Neural cell (in vitro differentiated cells): ENCODE measurements at regions not wholly inside any gene's neighbourhood (a gene's known extent, or its start where the extent isn't known, plus 50 kb on each side); places are given as distances from the start of the nearest gene placed in this dataset.

Source experiments
- H2AFZ ChIP-seq: fragments of 200-600, 300-800 bp; sonication (generic), shearing (Covaris generic); 2 replicates; pipeline ENCODE4 v1.6.0; 2014; ENCODE audit warnings: low read depth, mild to moderate bottlenecking, antibody characterized with exemption, low read length, moderate library complexity
- H3F3A ChIP-seq: fragments of 200-600 bp; shearing (Covaris generic); 2 replicates; pipeline ENCODE4 v1.6.1; 2016; ENCODE audit warnings: mild to moderate bottlenecking, moderate library complexity, mixed read lengths, antibody characterized with exemption, low read length; ENCODE audit not compliant: insufficient read depth, poor library complexity, severe bottlenecking
- H3K27ac ChIP-seq: fragments of 200-600, 300-800 bp; sonication (generic), shearing (Covaris generic); 2 replicates; pipeline ENCODE4 v1.5.1; 2014; ENCODE audit warnings: mild to moderate bottlenecking, low read length, moderate library complexity
- H3K27me3 ChIP-seq: fragments of 300-800, 200-600 bp; sonication (generic), shearing (Covaris generic); 2 replicates; pipeline ENCODE4 v1.6.0; 2014; ENCODE audit warnings: mild to moderate bottlenecking, low read depth, low read length, moderate library complexity; ENCODE audit not compliant: insufficient read depth
- H3K36me3 ChIP-seq: fragments of 300-800, 200-600 bp; sonication (generic), shearing (Covaris generic); 2 replicates; pipeline ENCODE4 v1.5.1; 2014; ENCODE audit warnings: mild to moderate bottlenecking, antibody characterized with exemption, low read length, moderate library complexity; ENCODE audit not compliant: insufficient read depth
- H3K4me2 ChIP-seq: fragments of 300-800, 200-600 bp; sonication (generic), shearing (Covaris generic); 2 replicates; pipeline ENCODE4 v1.6.0; 2014; ENCODE audit warnings: mild to moderate bottlenecking, low read length
- H3K4me3 ChIP-seq: fragments of 300-800, 200-600 bp; sonication (generic), shearing (Covaris generic); 2 replicates; pipeline ENCODE4 v1.5.1; 2014; ENCODE audit warnings: mild to moderate bottlenecking, low read length, moderate library complexity
- H3K79me2 ChIP-seq: fragments of 200-600 bp; shearing (Covaris generic); replicated peaks from 2 replicates; pipeline ENCODE4 v1.6.0; 2014; ENCODE audit warnings: mild to moderate bottlenecking, low read length, moderate library complexity; ENCODE audit not compliant: insufficient read depth
- H3K9ac ChIP-seq: fragments of 300-800, 200-600 bp; sonication (generic), shearing (Covaris generic); 2 replicates; pipeline ENCODE4 v1.6.1; 2016; ENCODE audit warnings: mild to moderate bottlenecking, low read length, mixed read lengths
- H3K9me2 ChIP-seq: fragments of 200-600 bp; shearing (Covaris generic); 2 replicates; pipeline ENCODE4 v1.6.1; 2016; ENCODE audit warnings: mild to moderate bottlenecking, low read length, mixed read lengths; ENCODE audit not compliant: insufficient read depth
- H3K9me3 ChIP-seq: fragments of 200-600, 300-800 bp; sonication (generic), shearing (Covaris generic); 2 replicates; pipeline ENCODE4 v1.6.1; 2016; ENCODE audit warnings: mild to moderate bottlenecking, mixed run types, low read length, moderate library complexity, mixed read lengths
- H4K20me1 ChIP-seq: fragments of 200-600 bp; shearing (Covaris generic); 2 replicates; pipeline ENCODE4 v1.6.1; 2016; ENCODE audit warnings: mild to moderate bottlenecking, mixed run types; ENCODE audit not compliant: insufficient read depth
- EP300 ChIP-seq: fragments of 450-650 bp; conservative IDR thresholded peaks from 2 replicates; pipeline ENCODE4 v1.6.1; 2014; ENCODE audit warnings: antibody characterized with exemption, mild to moderate bottlenecking, moderate library complexity; ENCODE audit not compliant: poor library complexity, severe bottlenecking
- EZH2 ChIP-seq: fragments of 200-600, 300-800 bp; shearing (Covaris generic), sonication (generic); IDR thresholded peaks from 2 replicates; pipeline ENCODE4 v1.6.1; 2014; ENCODE audit warnings: antibody characterized with exemption, low read length, borderline replicate concordance, mild to moderate bottlenecking; ENCODE audit not compliant: insufficient read depth, poor library complexity, severe bottlenecking
- MXI1 ChIP-seq: fragments of 450-650 bp; conservative IDR thresholded peaks from 2 replicates; pipeline ENCODE4 v1.6.1; 2014; ENCODE audit warnings: antibody characterized with exemption, mild to moderate bottlenecking; ENCODE audit not compliant: poor library complexity, severe bottlenecking
- POLR2AphosphoS5 ChIP-seq: IDR thresholded peaks from 2 replicates; pipeline ENCODE4 v1.6.1; 2012
- RAD21 ChIP-seq: fragments of 450-650 bp; conservative IDR thresholded peaks from 2 replicates; pipeline ENCODE4 v1.6.1; 2014; ENCODE audit warnings: antibody characterized with exemption, mild to moderate bottlenecking, moderate library complexity
- SMC3 ChIP-seq: fragments of 450-650 bp; conservative IDR thresholded peaks from 2 replicates; pipeline ENCODE4 v1.6.1; 2014; ENCODE audit warnings: antibody characterized with exemption, mild to moderate bottlenecking, moderate library complexity; ENCODE audit not compliant: poor library complexity
- TAF1 ChIP-seq: IDR thresholded peaks from 2 replicates; pipeline ENCODE4 v1.6.1; 2012; ENCODE audit warnings: low read depth
- TF ChIP-seq, protein P1 (sequence below): IDR thresholded peaks from 2 replicates; pipeline ENCODE4 v1.6.1; 2012; ENCODE audit warnings: borderline replicate concordance
- TF ChIP-seq, protein P2 (sequence below): fragments of 450-650 bp; IDR thresholded peaks from 2 replicates; pipeline ENCODE4 v1.5.1; 2014; ENCODE audit warnings: antibody characterized with exemption, mild to moderate bottlenecking, moderate library complexity; ENCODE audit not compliant: poor library complexity, severe bottlenecking

- H2AFZ ChIP-seq = no peak overlapping the region
- H3K4me2 ChIP-seq = no peak overlapping the region
- H4K20me1 ChIP-seq = no peaks in the 10 kb centered on the region
- TF ChIP-seq, protein P1, sequence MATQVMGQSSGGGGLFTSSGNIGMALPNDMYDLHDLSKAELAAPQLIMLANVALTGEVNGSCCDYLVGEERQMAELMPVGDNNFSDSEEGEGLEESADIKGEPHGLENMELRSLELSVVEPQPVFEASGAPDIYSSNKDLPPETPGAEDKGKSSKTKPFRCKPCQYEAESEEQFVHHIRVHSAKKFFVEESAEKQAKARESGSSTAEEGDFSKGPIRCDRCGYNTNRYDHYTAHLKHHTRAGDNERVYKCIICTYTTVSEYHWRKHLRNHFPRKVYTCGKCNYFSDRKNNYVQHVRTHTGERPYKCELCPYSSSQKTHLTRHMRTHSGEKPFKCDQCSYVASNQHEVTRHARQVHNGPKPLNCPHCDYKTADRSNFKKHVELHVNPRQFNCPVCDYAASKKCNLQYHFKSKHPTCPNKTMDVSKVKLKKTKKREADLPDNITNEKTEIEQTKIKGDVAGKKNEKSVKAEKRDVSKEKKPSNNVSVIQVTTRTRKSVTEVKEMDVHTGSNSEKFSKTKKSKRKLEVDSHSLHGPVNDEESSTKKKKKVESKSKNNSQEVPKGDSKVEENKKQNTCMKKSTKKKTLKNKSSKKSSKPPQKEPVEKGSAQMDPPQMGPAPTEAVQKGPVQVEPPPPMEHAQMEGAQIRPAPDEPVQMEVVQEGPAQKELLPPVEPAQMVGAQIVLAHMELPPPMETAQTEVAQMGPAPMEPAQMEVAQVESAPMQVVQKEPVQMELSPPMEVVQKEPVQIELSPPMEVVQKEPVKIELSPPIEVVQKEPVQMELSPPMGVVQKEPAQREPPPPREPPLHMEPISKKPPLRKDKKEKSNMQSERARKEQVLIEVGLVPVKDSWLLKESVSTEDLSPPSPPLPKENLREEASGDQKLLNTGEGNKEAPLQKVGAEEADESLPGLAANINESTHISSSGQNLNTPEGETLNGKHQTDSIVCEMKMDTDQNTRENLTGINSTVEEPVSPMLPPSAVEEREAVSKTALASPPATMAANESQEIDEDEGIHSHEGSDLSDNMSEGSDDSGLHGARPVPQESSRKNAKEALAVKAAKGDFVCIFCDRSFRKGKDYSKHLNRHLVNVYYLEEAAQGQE = no peak
- TF ChIP-seq, protein P2, sequence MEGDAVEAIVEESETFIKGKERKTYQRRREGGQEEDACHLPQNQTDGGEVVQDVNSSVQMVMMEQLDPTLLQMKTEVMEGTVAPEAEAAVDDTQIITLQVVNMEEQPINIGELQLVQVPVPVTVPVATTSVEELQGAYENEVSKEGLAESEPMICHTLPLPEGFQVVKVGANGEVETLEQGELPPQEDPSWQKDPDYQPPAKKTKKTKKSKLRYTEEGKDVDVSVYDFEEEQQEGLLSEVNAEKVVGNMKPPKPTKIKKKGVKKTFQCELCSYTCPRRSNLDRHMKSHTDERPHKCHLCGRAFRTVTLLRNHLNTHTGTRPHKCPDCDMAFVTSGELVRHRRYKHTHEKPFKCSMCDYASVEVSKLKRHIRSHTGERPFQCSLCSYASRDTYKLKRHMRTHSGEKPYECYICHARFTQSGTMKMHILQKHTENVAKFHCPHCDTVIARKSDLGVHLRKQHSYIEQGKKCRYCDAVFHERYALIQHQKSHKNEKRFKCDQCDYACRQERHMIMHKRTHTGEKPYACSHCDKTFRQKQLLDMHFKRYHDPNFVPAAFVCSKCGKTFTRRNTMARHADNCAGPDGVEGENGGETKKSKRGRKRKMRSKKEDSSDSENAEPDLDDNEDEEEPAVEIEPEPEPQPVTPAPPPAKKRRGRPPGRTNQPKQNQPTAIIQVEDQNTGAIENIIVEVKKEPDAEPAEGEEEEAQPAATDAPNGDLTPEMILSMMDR = no peak
- TF ChIP-seq POLR2AphosphoS5 (no peak), TAF1 (no peak), MXI1 (no peak), RAD21 (no peak), SMC3 (no peak), EP300 (no peak), EZH2 (no peak)
- no peak overlapping the region for H3K27ac ChIP-seq
- H3K9ac ChIP-seq = no peak overlapping the region
- H3K9me3 ChIP-seq = no peaks in the 10 kb centered on the region
- no peaks in the 10 kb centered on the region for H3K79me2 ChIP-seq
- no peaks in the 10 kb centered on the region for H3F3A ChIP-seq
- H3K9me2 ChIP-seq = no peaks in the 10 kb centered on the region
- no peaks in the 10 kb centered on the region for H3K27me3 ChIP-seq
- H3K36me3 ChIP-seq = no peaks in the 10 kb centered on the region
- H3K4me3 ChIP-seq = no peak overlapping the region
These were observed 73.1 kb upstream of the PRR23E start for GRCh38 chr3:127119693-127120464.

DNA sequence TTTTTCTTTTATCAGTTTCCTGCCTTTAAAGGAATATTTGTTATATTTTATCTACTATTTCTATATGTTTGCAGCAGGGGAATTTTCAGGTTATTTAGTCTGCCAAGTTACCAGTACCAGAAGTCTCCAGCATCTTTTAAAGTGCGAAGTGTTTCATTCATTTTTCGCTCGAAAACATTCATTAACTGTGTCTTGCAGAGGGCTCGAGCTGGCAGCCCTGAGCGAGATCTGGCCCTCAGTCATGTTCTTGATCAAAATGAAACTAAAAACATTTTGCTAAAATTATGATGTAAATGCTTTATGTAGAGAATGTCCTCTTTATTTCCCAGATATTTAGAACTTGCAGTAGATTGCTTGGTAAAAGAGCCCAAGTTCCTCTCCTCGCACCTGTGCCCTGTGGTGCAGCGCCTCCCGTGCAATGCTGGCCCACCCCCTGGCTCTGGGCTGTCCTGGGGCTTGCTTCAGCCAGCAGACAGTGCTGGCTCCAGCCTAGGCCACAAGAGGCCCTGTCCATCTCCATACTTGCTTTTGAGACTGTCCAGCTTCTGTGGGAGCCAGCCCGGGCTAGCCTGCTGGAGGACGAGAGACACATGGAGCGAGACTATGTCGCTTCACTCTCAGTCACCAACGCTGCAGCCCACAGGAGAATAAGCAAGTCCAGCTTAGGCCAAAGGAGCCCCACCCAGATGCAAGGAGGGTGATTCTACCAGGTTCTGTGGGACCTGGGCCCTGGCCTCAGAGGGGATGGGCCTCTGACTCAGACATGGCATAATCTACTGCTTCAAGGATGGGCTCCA is 71.9 kb upstream of the PRR23E start:
- Histone ChIP-seq H3K4me3 (no peak overlapping the region), H3K9me2 (no peaks in the 10 kb centered on the region), H4K20me1 (no peaks in the 10 kb centered on the region), H2AFZ (no peak overlapping the region), H3K79me2 (no peaks in the 10 kb centered on the region), H3K36me3 (no peaks in the 10 kb centered on the region), H3F3A (no peaks in the 10 kb centered on the region), H3K27ac (no peak overlapping the region), H3K9me3 (no peaks in the 10 kb centered on the region), H3K27me3 (no peaks in the 10 kb centered on the region), H3K9ac (no peak overlapping the region), H3K4me2 (no peak overlapping the region)
- TF ChIP-seq SMC3 (no peak), EP300 (no peak), EZH2 (no peak), POLR2AphosphoS5 (no peak), TAF1 (no peak), MXI1 (no peak), RAD21 (no peak)
- TF ChIP-seq, protein P1 = no peak
- TF ChIP-seq, protein P2 = no peak
